ENCODE measurements at regions not wholly inside any gene's neighbourhood (a gene's known extent, or its start where the extent isn't known, plus 50 kb on each side); places are given as distances from the start of the nearest gene placed in this dataset.

DNA sequence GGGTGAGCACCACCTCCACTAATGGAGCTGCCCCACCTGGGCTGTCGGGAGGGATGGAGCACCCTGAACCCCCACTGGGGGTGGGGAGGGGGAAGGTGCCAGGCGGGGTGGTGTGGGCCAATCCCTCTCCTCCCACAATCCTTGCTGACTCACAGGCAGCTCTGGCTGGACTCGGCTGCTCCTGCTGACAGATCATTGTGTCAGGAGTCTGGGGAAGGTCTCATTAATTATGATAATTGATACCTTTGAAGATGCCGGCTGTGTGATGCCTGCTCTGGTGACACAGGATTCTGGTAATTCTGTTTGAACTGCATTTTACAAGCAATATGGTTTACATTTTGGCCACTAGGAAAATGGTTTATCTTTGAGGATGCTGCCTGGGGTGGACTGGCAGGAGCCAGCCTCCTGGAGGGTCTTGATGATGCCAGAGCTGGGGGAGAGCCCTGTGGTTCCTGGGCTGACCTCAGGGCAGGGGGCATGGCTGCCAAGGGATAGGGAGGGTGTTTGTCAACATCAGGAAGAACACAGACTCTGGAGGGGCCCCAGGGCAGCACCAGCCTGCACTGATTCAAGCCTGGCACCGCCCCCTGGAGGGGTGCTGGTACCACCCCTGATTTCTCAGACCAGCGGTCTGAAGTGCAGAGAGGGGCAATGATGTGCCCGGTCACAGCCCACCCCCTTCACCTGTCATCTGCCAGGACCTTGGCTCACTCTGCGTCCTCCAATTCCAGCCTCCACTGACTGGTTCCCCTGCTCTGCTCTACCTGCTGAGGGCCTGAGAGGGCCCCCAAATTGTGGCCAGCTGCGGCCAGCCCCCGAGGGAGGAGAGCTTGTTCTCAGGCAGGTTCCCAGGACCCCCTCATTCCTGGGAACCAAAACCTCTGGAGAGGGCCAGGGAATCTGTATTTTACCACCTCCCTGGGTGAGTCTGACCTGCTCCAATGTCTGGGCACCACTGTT is 338.8 kb downstream of the MATN1 start:
- no peak for FAIRE-seq
- no peak for DNase-seq (ENCODE audit: low spot score)
- no peaks in the 10 kb centered on the region for H3K36me3 ChIP-seq (replicated peaks in 1 of 2; ENCODE audit: control insufficient read depth in 1 of 2, insufficient read depth in 2 of 2, low read length in 2 of 2)
- BruUV-seq (replicated peaks): no TSS peak
- POLR2A ChIA-PET: no interaction called here
- H3K4me3 ChIP-seq (replicated peaks in 1 of 3; ENCODE audit: insufficient read depth in 1 of 3, low read depth in 2 of 3, low read length in 3 of 3): no peak overlapping the region
- no peaks in the 10 kb centered on the region for H4K20me1 ChIP-seq (ENCODE audit: insufficient read depth, low read length)
- no peaks in the 10 kb centered on the region for H3K79me2 ChIP-seq (ENCODE audit: insufficient read depth, low read length)
- no peak overlapping the region for H2AFZ ChIP-seq (ENCODE audit: low read length)
- in situ Hi-C loops (cut with HindIII; ENCODE audit: extremely low pct_ligation_motif_present, low pct_unique_long_range_greater_than_20kb): no loop called here
- no peak overlapping the region for H3K9ac ChIP-seq (ENCODE audit: insufficient read depth, low read depth, low read length)
- H3K27me3 ChIP-seq (ENCODE audit: control insufficient read depth in 1 of 2, insufficient read depth in 2 of 2, low read length in 2 of 2): no peaks in the 10 kb centered on the region
- no peak overlapping the region for H3K27ac ChIP-seq (ENCODE audit: extremely low read length, insufficient read depth, low read length)
- ATAC-seq: no peak
- WGBS (ENCODE audit: low lambda C conversion rate): 30% methylated on average over 5 of the region's 10 CpGs
- no peak overlapping the region for H3K4me2 ChIP-seq (ENCODE audit: low read depth, low read length)
- CTCF ChIA-PET (ENCODE audit: low intra/inter-chr PET ratio, low total read pairs): no interaction called here
- H3K4me1 ChIP-seq (ENCODE audit: insufficient read depth, low read length): peaks cover 28% of the 10 kb centered on the region
- no peaks in the 10 kb centered on the region for H3K9me3 ChIP-seq (ENCODE audit: low read length)
- TF ChIP-seq ASH2L (IDR thresholded peaks at IDR 0.05; ENCODE audit: insufficient read length, low read depth, low read length) (no peak), HBP1 (CRISPR knock-in tag; IDR thresholded peaks at IDR 0.05; ENCODE audit: low read depth) (no peak)
- intact Hi-C loops (cut with micrococcal nuclease; ENCODE audit: unreplicated experiment): no loop called here

DNA sequence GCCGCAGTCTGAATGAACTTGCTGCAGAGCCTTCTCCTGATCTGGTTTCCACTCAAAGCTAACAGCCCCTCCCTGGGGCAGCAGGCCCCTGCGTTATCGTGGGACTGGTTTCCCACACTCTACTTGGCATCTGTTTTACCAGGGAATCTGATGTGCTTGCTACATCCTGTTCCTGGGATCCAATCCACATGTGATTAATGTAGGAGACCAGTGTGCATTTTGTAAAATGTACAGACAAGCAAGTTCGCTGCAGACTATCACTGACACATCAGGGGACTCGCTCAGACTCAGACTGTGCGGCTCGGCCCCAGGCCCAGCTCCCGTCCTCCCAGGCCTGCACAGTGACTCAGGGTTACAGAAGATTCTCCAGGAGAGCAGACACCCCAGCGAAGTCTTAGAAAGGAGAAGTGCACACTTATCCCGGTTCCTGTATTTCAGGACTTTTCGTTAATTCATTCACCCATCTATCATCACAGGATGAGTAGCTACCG is 340.1 kb downstream of the MATN1 start:
- no peaks in the 10 kb centered on the region for H3K9me3 ChIP-seq (ENCODE audit: low read length)
- ChIA-PET POLR2A (no interaction called here), CTCF (ENCODE audit: low intra/inter-chr PET ratio, low total read pairs) (no interaction called here)
- no peak overlapping the region for H3K4me3 ChIP-seq (replicated peaks in 1 of 3; ENCODE audit: insufficient read depth in 1 of 3, low read depth in 2 of 3, low read length in 3 of 3)
- no peak for FAIRE-seq
- H3K27me3 ChIP-seq (ENCODE audit: control insufficient read depth in 1 of 2, insufficient read depth in 2 of 2, low read length in 2 of 2): no peaks in the 10 kb centered on the region; a peak in 1 of 5 replicates
- no peak overlapping the region for H2AFZ ChIP-seq (ENCODE audit: low read length)
- BruUV-seq (replicated peaks): no TSS peak
- DNase-seq (ENCODE audit: low spot score): no peak
- no peak overlapping the region for H3K27ac ChIP-seq (ENCODE audit: extremely low read length, insufficient read depth, low read length)
- peaks cover 35% of the 10 kb centered on the region for H3K4me1 ChIP-seq (ENCODE audit: insufficient read depth, low read length)
- H3K36me3 ChIP-seq (replicated peaks in 1 of 2; ENCODE audit: control insufficient read depth in 1 of 2, insufficient read depth in 2 of 2, low read length in 2 of 2): no peaks in the 10 kb centered on the region
- intact Hi-C loops (cut with micrococcal nuclease; ENCODE audit: unreplicated experiment) (no loop called here), in situ Hi-C loops (cut with HindIII; ENCODE audit: extremely low pct_ligation_motif_present, low pct_unique_long_range_greater_than_20kb) (no loop called here)
- H3K4me2 ChIP-seq (ENCODE audit: low read depth, low read length): no peak overlapping the region
- no peaks in the 10 kb centered on the region for H3K79me2 ChIP-seq (ENCODE audit: insufficient read depth, low read length)
- ATAC-seq: no peak
- H4K20me1 ChIP-seq (ENCODE audit: insufficient read depth, low read length): no peaks in the 10 kb centered on the region
- no peak for TF ChIP-seq GLI4 (CRISPR knock-in tag; IDR thresholded peaks at IDR 0.05; ENCODE audit: borderline replicate concordance)
- no peak for TF ChIP-seq ZNF296 (CRISPR knock-in tag; conservative IDR thresholded peaks at IDR 0.05)
- no peak for TF ChIP-seq ZSCAN30 (CRISPR knock-in tag; IDR thresholded peaks at IDR 0.05)
- no peak overlapping the region for H3K9ac ChIP-seq (ENCODE audit: insufficient read depth, low read depth, low read length)
- WGBS (ENCODE audit: low lambda C conversion rate): 44% methylated on average over 4 of the region's 12 CpGs
